ENCODE measurements at regions not wholly inside any gene's neighbourhood (a gene's known extent, or its start where the extent isn't known, plus 50 kb on each side); places are given as distances from the start of the nearest gene placed in this dataset.

DNA sequence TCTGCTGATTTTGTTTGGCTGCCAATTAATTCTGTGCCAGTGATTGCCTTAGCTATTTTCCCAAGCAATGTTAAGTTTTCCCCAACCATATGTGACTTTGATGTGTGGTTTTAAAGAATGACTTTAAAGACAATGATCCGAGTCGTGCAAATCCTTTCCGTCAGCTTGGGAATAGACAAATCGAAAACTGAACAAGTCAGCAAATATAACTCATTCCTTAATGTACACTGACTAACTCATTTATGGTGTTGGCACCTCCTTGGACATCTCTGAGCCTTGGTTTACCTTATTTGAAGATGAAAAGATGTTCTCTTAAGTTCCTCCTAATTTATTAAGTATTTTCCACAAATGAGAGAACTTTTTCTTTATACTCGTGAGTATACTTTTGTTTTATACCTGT, 249.4 kb upstream of the SLCO3A1 start:
- Histone ChIP-seq H3K4me3 (no peak overlapping the region), H3K4me2 (ENCODE audit: control insufficient read depth, insufficient read depth) (no peak overlapping the region), H3K36me3 (ENCODE audit: control insufficient read depth in 2 of 2, insufficient read depth in 2 of 2, low read length in 1 of 2) (no peaks in the 10 kb centered on the region), H3K9ac (ENCODE audit: control insufficient read depth, insufficient read depth, low read length) (no peak overlapping the region), H3K27me3 (replicated peaks in 1 of 2; ENCODE audit: control insufficient read depth in 2 of 2, insufficient read depth in 2 of 2, low read length in 1 of 2) (no peaks in the 10 kb centered on the region), H4K20me1 (ENCODE audit: control insufficient read depth, insufficient read depth) (no peaks in the 10 kb centered on the region), H3K9me3 (replicated peaks; ENCODE audit: control insufficient read depth, insufficient read depth, low read length) (no peaks in the 10 kb centered on the region), H3K4me1 (ENCODE audit: control insufficient read depth, insufficient read depth, low read length) (no peaks in the 10 kb centered on the region), H2AFZ (ENCODE audit: control insufficient read depth, low read depth, low read length) (no peak overlapping the region), H3K27ac (ENCODE audit: control insufficient read depth, insufficient read depth) (no peak overlapping the region), H3K79me2 (ENCODE audit: control insufficient read depth, insufficient read depth, low read length) (no peaks in the 10 kb centered on the region)
- ChIA-PET RAD21 (ENCODE audit: unreplicated experiment) (no interaction called here), POLR2A (no interaction called here), SMC1A (ENCODE audit: uncharacterized antibody, unreplicated experiment) (no interaction called here), CTCF (no interaction called here)
- in situ Hi-C loops (cut with MboI) (no loop called here), intact Hi-C loops (cut with micrococcal nuclease; ENCODE audit: unreplicated experiment) (no loop called here)
- ATAC-seq: no peak
- no TSS peak for BruUV-seq (replicated peaks)
- 47% methylated on average over 5 of the region's 5 CpGs for WGBS (ENCODE audit: insufficient coverage, insufficient replicate concordance, low lambda C conversion rate, missing lambda C conversion rate)
- no peak for DNase-seq (ENCODE audit: low read depth, low spot score)
- TF ChIP-seq JUNB (IDR thresholded peaks at IDR 0.05) (no peak), PAX5 (IDR thresholded peaks at IDR 0.05; ENCODE audit: borderline replicate concordance, low read depth, low read length) (no peak), TBL1XR1 (IDR thresholded peaks at IDR 0.05; ENCODE audit: low read depth, low read length) (no peak), SREBF2 (IDR thresholded peaks at IDR 0.05; ENCODE audit: low read length) (no peak), DPF2 (IDR thresholded peaks at IDR 0.05) (no peak), NRF1 (conservative IDR thresholded peaks at IDR 0.05; ENCODE audit: low read depth, low read length) (no peak), RCOR1 (conservative IDR thresholded peaks at IDR 0.05; ENCODE audit: low read depth, low read length) (no peak), ZZZ3 (IDR thresholded peaks at IDR 0.05; ENCODE audit: control insufficient read depth, insufficient read length, low read depth) (no peak), GABPA (IDR thresholded peaks at IDR 0.05; ENCODE audit: low read depth) (no peak), MTA2 (IDR thresholded peaks at IDR 0.05; ENCODE audit: low read depth) (no peak), BCL11A (IDR thresholded peaks at IDR 0.05; ENCODE audit: low read depth, low read length) (no peak), CUX1 (IDR thresholded peaks at IDR 0.05; ENCODE audit: insufficient replicate concordance, low read depth, low read length) (no peak), CREM (IDR thresholded peaks at IDR 0.05; ENCODE audit: low read depth) (no peak)
- TF ChIP-seq, protein P1, sequence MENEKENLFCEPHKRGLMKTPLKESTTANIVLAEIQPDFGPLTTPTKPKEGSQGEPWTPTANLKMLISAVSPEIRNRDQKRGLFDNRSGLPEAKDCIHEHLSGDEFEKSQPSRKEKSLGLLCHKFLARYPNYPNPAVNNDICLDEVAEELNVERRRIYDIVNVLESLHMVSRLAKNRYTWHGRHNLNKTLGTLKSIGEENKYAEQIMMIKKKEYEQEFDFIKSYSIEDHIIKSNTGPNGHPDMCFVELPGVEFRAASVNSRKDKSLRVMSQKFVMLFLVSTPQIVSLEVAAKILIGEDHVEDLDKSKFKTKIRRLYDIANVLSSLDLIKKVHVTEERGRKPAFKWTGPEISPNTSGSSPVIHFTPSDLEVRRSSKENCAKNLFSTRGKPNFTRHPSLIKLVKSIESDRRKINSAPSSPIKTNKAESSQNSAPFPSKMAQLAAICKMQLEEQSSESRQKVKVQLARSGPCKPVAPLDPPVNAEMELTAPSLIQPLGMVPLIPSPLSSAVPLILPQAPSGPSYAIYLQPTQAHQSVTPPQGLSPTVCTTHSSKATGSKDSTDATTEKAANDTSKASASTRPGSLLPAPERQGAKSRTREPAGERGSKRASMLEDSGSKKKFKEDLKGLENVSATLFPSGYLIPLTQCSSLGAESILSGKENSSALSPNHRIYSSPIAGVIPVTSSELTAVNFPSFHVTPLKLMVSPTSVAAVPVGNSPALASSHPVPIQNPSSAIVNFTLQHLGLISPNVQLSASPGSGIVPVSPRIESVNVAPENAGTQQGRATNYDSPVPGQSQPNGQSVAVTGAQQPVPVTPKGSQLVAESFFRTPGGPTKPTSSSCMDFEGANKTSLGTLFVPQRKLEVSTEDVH (IDR thresholded peaks at IDR 0.05; ENCODE audit: low read depth, partially characterized antibody): no peak
- TF ChIP-seq, protein P2, sequence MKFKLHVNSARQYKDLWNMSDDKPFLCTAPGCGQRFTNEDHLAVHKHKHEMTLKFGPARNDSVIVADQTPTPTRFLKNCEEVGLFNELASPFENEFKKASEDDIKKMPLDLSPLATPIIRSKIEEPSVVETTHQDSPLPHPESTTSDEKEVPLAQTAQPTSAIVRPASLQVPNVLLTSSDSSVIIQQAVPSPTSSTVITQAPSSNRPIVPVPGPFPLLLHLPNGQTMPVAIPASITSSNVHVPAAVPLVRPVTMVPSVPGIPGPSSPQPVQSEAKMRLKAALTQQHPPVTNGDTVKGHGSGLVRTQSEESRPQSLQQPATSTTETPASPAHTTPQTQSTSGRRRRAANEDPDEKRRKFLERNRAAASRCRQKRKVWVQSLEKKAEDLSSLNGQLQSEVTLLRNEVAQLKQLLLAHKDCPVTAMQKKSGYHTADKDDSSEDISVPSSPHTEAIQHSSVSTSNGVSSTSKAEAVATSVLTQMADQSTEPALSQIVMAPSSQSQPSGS (IDR thresholded peaks at IDR 0.05; ENCODE audit: low read length): no peak
- TF ChIP-seq, protein P3, sequence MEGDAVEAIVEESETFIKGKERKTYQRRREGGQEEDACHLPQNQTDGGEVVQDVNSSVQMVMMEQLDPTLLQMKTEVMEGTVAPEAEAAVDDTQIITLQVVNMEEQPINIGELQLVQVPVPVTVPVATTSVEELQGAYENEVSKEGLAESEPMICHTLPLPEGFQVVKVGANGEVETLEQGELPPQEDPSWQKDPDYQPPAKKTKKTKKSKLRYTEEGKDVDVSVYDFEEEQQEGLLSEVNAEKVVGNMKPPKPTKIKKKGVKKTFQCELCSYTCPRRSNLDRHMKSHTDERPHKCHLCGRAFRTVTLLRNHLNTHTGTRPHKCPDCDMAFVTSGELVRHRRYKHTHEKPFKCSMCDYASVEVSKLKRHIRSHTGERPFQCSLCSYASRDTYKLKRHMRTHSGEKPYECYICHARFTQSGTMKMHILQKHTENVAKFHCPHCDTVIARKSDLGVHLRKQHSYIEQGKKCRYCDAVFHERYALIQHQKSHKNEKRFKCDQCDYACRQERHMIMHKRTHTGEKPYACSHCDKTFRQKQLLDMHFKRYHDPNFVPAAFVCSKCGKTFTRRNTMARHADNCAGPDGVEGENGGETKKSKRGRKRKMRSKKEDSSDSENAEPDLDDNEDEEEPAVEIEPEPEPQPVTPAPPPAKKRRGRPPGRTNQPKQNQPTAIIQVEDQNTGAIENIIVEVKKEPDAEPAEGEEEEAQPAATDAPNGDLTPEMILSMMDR (IDR thresholded peaks at IDR 0.05 in 2 of 3, conservative IDR thresholded peaks at IDR 0.05 in 1 of 3; ENCODE audit: control insufficient read depth in 2 of 3, extremely low read depth in 1 of 3, insufficient read depth in 1 of 3, low read depth in 3 of 3, low read length in 3 of 3): no peak
- FAIRE-seq: no peak
